Neural crest cell (in vitro differentiated cells): ENCODE measurements at regions not wholly inside any gene's neighbourhood (a gene's known extent, or its start where the extent isn't known, plus 50 kb on each side); places are given as distances from the start of the nearest gene placed in this dataset.

ENCODE experiments used
- DNase-seq: peaks from one replicate; pipeline ENCODE4 v3.0.0; 2021; ENCODE audit warnings: low read depth, mixed read lengths, low spot score
- H3K27ac Mint-ChIP-seq: one replicate; pipeline ENCODE4 v1.8.0; 2021; ENCODE audit warnings: mild to moderate bottlenecking, mixed read lengths; ENCODE audit not compliant: unreplicated experiment
- H3K27me3 Mint-ChIP-seq: 2 replicates; pipeline ENCODE4 v1.8.0; 2021; ENCODE audit warnings: low read depth, mild to moderate bottlenecking, mixed read lengths
- H3K36me3 Mint-ChIP-seq: 2 replicates; pipeline ENCODE4 v1.8.0; 2021; ENCODE audit warnings: low read depth, mild to moderate bottlenecking, mixed read lengths
- H3K4me1 Mint-ChIP-seq: 2 replicates; pipeline ENCODE4 v1.8.0; 2021; ENCODE audit warnings: mixed read lengths
- H3K4me3 Mint-ChIP-seq: one replicate; pipeline ENCODE4 v1.8.0; 2021; ENCODE audit warnings: mild to moderate bottlenecking, mixed read lengths
- H3K9me3 Mint-ChIP-seq: 2 replicates; pipeline ENCODE4 v1.8.0; 2021; ENCODE audit warnings: mixed read lengths
- CTCF ChIP-seq: fragments of 200-600 bp; sonication (generic); conservative IDR thresholded peaks from 2 replicates; pipeline ENCODE4 v1.5.0; 2021; ENCODE audit warnings: antibody characterized with exemption, mild to moderate bottlenecking

- Mint-ChIP-seq H3K9me3 (peaks cover 2% of the 10 kb centered on the region), H3K4me1 (peaks cover 20% of the 10 kb centered on the region), H3K36me3 (no peaks in the 10 kb centered on the region), H3K27me3 (no peaks in the 10 kb centered on the region), H3K4me3 (no peak overlapping the region), H3K27ac (no peak overlapping the region)
- DNase-seq: no peak
- TF ChIP-seq CTCF: no peak
These were observed 526.0 kb downstream of the EPM2A start for GRCh38 chr6:145209272-145209671.

- H3K9me3 Mint-ChIP-seq: peaks cover 2% of the 10 kb centered on the region
- no peak overlapping the region for H3K27ac Mint-ChIP-seq
- no peak for TF ChIP-seq CTCF
- no peak for DNase-seq
- no peak overlapping the region for H3K4me3 Mint-ChIP-seq
- H3K4me1 Mint-ChIP-seq: peaks cover 19% of the 10 kb centered on the region
- H3K36me3 Mint-ChIP-seq: no peaks in the 10 kb centered on the region
- H3K27me3 Mint-ChIP-seq: no peaks in the 10 kb centered on the region
These were observed 522.5 kb downstream of the EPM2A start for GRCh38 chr6:145212813-145213212.

GRCh38 chr6:145213614-145214013 is 521.7 kb downstream of the EPM2A start:
- DNase-seq: no peak
- Mint-ChIP-seq H3K9me3 (no peaks in the 10 kb centered on the region), H3K27ac (no peak overlapping the region), H3K4me3 (no peak overlapping the region), H3K4me1 (peaks cover 19% of the 10 kb centered on the region), H3K36me3 (no peaks in the 10 kb centered on the region), H3K27me3 (no peaks in the 10 kb centered on the region)
- no peak for TF ChIP-seq CTCF

GRCh38 chr6:145214570-145214969 is 520.8 kb downstream of the EPM2A start:
- Mint-ChIP-seq H3K4me3 (no peak overlapping the region), H3K4me1 (peaks cover 19% of the 10 kb centered on the region), H3K36me3 (no peaks in the 10 kb centered on the region), H3K27me3 (no peaks in the 10 kb centered on the region), H3K9me3 (no peaks in the 10 kb centered on the region), H3K27ac (no peak overlapping the region)
- no peak for DNase-seq
- TF ChIP-seq CTCF: peak; percentile 82

- Mint-ChIP-seq H3K4me1 (no peaks in the 10 kb centered on the region), H3K27ac (no peak overlapping the region), H3K4me3 (no peak overlapping the region), H3K9me3 (no peaks in the 10 kb centered on the region), H3K36me3 (no peaks in the 10 kb centered on the region), H3K27me3 (peaks cover under 1% of the 10 kb centered on the region)
- no peak for TF ChIP-seq CTCF
- no peak for DNase-seq
These were observed 510.9 kb downstream of the EPM2A start for GRCh38 chr6:145224450-145224849.

- no peak for DNase-seq
- Mint-ChIP-seq H3K36me3 (no peaks in the 10 kb centered on the region), H3K9me3 (no peaks in the 10 kb centered on the region), H3K27me3 (peaks cover 4% of the 10 kb centered on the region), H3K4me1 (no peaks in the 10 kb centered on the region), H3K4me3 (no peak overlapping the region), H3K27ac (no peak overlapping the region)
- no peak for TF ChIP-seq CTCF
These were observed 509.8 kb downstream of the EPM2A start for GRCh38 chr6:145225500-145225899.
